ENCODE measurements at regions not wholly inside any gene's neighbourhood (a gene's known extent, or its start where the extent isn't known, plus 50 kb on each side); places are given as distances from the start of the nearest gene placed in this dataset.

DNA sequence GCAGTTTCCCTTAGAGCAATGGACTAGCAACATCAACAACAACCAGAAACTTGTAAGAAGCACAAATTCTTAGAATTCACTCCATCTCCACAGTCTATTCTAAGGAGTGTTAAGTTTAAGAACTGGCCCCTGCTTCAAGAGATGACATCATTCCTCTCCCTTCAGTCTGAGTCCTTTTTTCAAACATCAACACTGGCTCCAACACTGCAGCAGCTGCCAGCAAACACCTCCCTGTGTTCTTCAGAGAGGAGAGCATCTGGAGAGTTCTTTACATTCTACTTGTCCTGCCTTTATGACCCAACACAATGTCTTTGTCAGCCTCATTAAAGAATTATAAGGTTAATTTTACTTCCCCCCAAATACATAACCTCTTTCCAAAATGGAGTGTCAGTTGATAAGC, 122.3 kb downstream of the HNMT start (continued):
- TF ChIP-seq NANOG (IDR thresholded peaks at IDR 0.05; ENCODE audit: borderline replicate concordance) (no peak), EZH2phosphoT487 (IDR thresholded peaks at IDR 0.05; ENCODE audit: unreplicated experiment) (no peak), EZH2 (IDR thresholded peaks at IDR 0.05; ENCODE audit: low read depth, unreplicated experiment) (no peak)
- TF ChIP-seq, protein P1, sequence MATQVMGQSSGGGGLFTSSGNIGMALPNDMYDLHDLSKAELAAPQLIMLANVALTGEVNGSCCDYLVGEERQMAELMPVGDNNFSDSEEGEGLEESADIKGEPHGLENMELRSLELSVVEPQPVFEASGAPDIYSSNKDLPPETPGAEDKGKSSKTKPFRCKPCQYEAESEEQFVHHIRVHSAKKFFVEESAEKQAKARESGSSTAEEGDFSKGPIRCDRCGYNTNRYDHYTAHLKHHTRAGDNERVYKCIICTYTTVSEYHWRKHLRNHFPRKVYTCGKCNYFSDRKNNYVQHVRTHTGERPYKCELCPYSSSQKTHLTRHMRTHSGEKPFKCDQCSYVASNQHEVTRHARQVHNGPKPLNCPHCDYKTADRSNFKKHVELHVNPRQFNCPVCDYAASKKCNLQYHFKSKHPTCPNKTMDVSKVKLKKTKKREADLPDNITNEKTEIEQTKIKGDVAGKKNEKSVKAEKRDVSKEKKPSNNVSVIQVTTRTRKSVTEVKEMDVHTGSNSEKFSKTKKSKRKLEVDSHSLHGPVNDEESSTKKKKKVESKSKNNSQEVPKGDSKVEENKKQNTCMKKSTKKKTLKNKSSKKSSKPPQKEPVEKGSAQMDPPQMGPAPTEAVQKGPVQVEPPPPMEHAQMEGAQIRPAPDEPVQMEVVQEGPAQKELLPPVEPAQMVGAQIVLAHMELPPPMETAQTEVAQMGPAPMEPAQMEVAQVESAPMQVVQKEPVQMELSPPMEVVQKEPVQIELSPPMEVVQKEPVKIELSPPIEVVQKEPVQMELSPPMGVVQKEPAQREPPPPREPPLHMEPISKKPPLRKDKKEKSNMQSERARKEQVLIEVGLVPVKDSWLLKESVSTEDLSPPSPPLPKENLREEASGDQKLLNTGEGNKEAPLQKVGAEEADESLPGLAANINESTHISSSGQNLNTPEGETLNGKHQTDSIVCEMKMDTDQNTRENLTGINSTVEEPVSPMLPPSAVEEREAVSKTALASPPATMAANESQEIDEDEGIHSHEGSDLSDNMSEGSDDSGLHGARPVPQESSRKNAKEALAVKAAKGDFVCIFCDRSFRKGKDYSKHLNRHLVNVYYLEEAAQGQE (IDR thresholded peaks at IDR 0.05; ENCODE audit: unreplicated experiment), result no peak

DNA sequence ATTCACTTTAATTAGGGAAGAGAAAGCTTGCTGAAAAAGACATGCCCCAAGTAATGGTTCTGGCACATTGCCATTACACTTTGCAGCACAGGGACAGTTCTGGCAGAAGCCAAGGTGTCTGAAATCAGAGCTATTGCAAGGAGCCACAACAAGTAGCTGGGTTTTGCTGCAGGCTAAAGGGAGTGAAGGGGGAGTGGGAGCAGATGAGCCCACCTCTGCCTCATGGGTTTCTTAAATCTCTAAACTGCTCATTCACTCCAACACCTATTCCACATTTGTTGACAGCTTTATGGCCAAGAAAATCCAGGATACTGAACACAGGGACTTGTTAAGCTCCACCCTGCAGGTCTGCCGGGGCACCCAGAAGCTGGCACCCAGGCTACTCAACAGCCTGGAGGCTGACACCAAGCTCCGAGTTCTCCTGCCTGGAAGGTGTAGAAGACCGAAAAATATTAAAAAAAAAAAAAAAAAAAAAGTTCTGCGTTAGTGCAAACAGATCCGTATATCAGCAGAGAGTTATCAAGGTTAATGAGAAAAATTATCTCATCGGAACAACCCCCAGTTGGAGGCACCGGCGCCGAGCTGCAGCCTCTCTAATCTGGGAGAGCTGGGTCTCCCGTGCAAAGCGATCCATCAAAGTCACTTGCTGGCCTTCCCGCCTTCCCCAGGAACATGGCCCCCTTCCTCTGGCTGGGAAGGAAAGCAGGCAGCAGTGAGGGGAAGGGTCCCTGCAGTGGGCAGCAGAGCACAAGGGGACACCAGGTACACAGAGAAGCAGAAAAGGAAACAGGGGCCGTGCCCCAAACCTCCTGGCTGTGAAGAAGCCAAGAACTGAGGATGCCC, 123.7 kb downstream of the HNMT start:
- no peaks in the 10 kb centered on the region for H3K27me3 Mint-ChIP-seq (ENCODE audit: insufficient read depth, low read depth, poor library complexity)
- TF ChIP-seq, protein P1 (IDR thresholded peaks at IDR 0.05; ENCODE audit: unreplicated experiment), result no peak
- no peak for TF ChIP-seq CREB1 (CRISPR knock-in tag; IDR thresholded peaks at IDR 0.05; ENCODE audit: low read depth)
- TF ChIP-seq, protein P2, sequence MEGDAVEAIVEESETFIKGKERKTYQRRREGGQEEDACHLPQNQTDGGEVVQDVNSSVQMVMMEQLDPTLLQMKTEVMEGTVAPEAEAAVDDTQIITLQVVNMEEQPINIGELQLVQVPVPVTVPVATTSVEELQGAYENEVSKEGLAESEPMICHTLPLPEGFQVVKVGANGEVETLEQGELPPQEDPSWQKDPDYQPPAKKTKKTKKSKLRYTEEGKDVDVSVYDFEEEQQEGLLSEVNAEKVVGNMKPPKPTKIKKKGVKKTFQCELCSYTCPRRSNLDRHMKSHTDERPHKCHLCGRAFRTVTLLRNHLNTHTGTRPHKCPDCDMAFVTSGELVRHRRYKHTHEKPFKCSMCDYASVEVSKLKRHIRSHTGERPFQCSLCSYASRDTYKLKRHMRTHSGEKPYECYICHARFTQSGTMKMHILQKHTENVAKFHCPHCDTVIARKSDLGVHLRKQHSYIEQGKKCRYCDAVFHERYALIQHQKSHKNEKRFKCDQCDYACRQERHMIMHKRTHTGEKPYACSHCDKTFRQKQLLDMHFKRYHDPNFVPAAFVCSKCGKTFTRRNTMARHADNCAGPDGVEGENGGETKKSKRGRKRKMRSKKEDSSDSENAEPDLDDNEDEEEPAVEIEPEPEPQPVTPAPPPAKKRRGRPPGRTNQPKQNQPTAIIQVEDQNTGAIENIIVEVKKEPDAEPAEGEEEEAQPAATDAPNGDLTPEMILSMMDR (conservative IDR thresholded peaks at IDR 0.05; ENCODE audit: low read depth in 2 of 2), result no peak
- TF ChIP-seq, protein P3, sequence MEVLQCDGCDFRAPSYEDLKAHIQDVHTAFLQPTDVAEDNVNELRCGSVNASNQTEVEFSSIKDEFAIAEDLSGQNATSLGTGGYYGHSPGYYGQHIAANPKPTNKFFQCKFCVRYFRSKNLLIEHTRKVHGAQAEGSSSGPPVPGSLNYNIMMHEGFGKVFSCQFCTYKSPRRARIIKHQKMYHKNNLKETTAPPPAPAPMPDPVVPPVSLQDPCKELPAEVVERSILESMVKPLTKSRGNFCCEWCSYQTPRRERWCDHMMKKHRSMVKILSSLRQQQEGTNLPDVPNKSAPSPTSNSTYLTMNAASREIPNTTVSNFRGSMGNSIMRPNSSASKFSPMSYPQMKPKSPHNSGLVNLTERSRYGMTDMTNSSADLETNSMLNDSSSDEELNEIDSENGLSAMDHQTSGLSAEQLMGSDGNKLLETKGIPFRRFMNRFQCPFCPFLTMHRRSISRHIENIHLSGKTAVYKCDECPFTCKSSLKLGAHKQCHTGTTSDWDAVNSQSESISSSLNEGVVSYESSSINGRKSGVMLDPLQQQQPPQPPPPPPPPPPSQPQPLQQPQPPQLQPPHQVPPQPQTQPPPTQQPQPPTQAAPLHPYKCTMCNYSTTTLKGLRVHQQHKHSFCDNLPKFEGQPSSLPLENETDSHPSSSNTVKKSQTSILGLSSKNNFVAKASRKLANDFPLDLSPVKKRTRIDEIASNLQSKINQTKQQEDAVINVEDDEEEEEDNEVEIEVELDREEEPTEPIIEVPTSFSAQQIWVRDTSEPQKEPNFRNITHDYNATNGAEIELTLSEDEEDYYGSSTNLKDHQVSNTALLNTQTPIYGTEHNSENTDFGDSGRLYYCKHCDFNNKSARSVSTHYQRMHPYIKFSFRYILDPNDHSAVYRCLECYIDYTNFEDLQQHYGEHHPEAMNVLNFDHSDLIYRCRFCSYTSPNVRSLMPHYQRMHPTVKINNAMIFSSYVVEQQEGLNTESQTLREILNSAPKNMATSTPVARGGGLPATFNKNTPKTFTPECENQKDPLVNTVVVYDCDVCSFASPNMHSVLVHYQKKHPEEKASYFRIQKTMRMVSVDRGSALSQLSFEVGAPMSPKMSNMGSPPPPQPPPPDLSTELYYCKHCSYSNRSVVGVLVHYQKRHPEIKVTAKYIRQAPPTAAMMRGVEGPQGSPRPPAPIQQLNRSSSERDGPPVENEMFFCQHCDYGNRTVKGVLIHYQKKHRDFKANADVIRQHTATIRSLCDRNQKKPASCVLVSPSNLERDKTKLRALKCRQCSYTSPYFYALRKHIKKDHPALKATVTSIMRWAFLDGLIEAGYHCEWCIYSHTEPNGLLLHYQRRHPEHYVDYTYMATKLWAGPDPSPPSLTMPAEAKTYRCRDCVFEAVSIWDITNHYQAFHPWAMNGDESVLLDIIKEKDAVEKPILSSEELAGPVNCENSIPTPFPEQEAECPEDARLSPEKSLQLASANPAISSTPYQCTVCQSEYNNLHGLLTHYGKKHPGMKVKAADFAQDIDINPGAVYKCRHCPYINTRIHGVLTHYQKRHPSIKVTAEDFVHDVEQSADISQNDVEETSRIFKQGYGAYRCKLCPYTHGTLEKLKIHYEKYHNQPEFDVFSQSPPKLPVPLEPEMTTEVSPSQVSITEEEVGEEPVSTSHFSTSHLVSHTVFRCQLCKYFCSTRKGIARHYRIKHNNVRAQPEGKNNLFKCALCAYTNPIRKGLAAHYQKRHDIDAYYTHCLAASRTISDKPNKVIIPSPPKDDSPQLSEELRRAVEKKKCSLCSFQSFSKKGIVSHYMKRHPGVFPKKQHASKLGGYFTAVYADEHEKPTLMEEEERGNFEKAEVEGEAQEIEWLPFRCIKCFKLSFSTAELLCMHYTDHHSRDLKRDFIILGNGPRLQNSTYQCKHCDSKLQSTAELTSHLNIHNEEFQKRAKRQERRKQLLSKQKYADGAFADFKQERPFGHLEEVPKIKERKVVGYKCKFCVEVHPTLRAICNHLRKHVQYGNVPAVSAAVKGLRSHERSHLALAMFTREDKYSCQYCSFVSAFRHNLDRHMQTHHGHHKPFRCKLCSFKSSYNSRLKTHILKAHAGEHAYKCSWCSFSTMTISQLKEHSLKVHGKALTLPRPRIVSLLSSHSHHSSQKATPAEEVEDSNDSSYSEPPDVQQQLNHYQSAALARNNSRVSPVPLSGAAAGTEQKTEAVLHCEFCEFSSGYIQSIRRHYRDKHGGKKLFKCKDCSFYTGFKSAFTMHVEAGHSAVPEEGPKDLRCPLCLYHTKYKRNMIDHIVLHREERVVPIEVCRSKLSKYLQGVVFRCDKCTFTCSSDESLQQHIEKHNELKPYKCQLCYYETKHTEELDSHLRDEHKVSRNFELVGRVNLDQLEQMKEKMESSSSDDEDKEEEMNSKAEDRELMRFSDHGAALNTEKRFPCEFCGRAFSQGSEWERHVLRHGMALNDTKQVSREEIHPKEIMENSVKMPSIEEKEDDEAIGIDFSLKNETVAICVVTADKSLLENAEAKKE (CRISPR knock-in tag; IDR thresholded peaks at IDR 0.05), result no peak
- no peak for TF ChIP-seq NANOG (IDR thresholded peaks at IDR 0.05; ENCODE audit: borderline replicate concordance)
- TF ChIP-seq ZNF331 (CRISPR knock-in tag; IDR thresholded peaks at IDR 0.05; ENCODE audit: low read depth), result no peak

More for the DNA sequence above, 123.7 kb downstream of the HNMT start:
- no peaks in the 10 kb centered on the region for H3K79me2 ChIP-seq (replicated peaks; ENCODE audit: insufficient read depth)
- no peaks in the 10 kb centered on the region for H3K27me3 ChIP-seq (ENCODE audit: insufficient read depth)
- no peaks in the 10 kb centered on the region for H3K9me2 ChIP-seq (ENCODE audit: insufficient read depth)
- no peaks in the 10 kb centered on the region for H3K9me3 Mint-ChIP-seq
- ATAC-seq (no peak), DNase-seq (ENCODE audit: low spot score) (no peak)
- H3K36me3 ChIP-seq (ENCODE audit: insufficient read depth), result no peaks in the 10 kb centered on the region
- H3F3A ChIP-seq (replicated peaks; ENCODE audit: low read depth), result no peaks in the 10 kb centered on the region
- H3K4me1 ChIP-seq (ENCODE audit: insufficient read depth), result no peaks in the 10 kb centered on the region
- no peaks in the 10 kb centered on the region for H3K36me3 Mint-ChIP-seq (ENCODE audit: low read depth)
- H3K4me3 ChIP-seq, result no peak overlapping the region
- no peaks in the 10 kb centered on the region for H3K4me1 Mint-ChIP-seq
- H2AFZ ChIP-seq, result no peak overlapping the region
- H3K4me2 ChIP-seq, result no peak overlapping the region
- no peak overlapping the region for H3K27ac Mint-ChIP-seq
- H3K4me3 Mint-ChIP-seq, result no peak overlapping the region
- no peak overlapping the region for H3K27ac ChIP-seq (ENCODE audit: low read depth)
- no peaks in the 10 kb centered on the region for H4K20me1 ChIP-seq (replicated peaks; ENCODE audit: insufficient read depth)

Data from GM23338 (cell line).